Colonic mucosa (tissue), 4 donors: ENCODE measurements at regions not wholly inside any gene's neighbourhood (a gene's known extent, or its start where the extent isn't known, plus 50 kb on each side); places are given as distances from the start of the nearest gene placed in this dataset.

Experiments
- DNase-seq: peaks from one replicate; pipeline ENCODE4 v3.0.0-alpha.2; 2020
- H3K27ac ChIP-seq: fragments of 200-600 bp; one replicate; pipeline ENCODE4 v1.8.0; 2021
- H3K27me3 ChIP-seq: fragments of 200-600 bp; one replicate; pipeline ENCODE4 v1.8.0; 2021
- H3K36me3 ChIP-seq: fragments of 200-600 bp; one replicate; pipeline ENCODE4 v1.8.0; 2021
- H3K4me1 ChIP-seq: fragments of 200-600 bp; one replicate; pipeline ENCODE4 v1.8.0; 2021; ENCODE audit warnings: mild to moderate bottlenecking
- H3K4me3 ChIP-seq: fragments of 200-600 bp; one replicate; pipeline ENCODE4 v1.8.0; 2021
- H3K9ac ChIP-seq, 2 donors: one replicate each; pipeline ENCODE4 v1.7.0; 2013; ENCODE audit warnings: control low read depth in 2 of 2, low read depth in 2 of 2, low read length in 2 of 2
- H3K9me3 ChIP-seq: fragments of 200-600 bp; one replicate; pipeline ENCODE4 v1.8.0; 2021
- CTCF ChIP-seq: fragments of 200-600 bp; IDR thresholded peaks from one replicate; pipeline ENCODE4 v1.8.0; 2022; ENCODE audit warnings: antibody characterized with exemption, mild to moderate bottlenecking
- intact Hi-C: fragments of 100-400 bp; cut with DNase I; formaldehyde crosslinking; loops from one replicate; pipeline ENCODE4 v1.14.1; 2022
- donor health status: healthy.
- donor health status: DM: no; HTN: no; CAD: no.
- donor health status: DM: no; HTN: no; CAD: no.

- no peak for DNase-seq
- Histone ChIP-seq H3K4me3 (no peak overlapping the region), H3K27ac (no peak overlapping the region), H3K27me3 (no peaks in the 10 kb centered on the region), H3K9ac (no peak overlapping the region), H3K9me3 (no peaks in the 10 kb centered on the region), H3K36me3 (no peaks in the 10 kb centered on the region), H3K4me1 (no peaks in the 10 kb centered on the region)
- TF ChIP-seq CTCF, result no peak
- intact Hi-C loops, result no loop called here
Observed at GRCh38 chr3:38940394-38940793, 111.3 kb downstream of the SCN11A start.

DNA sequence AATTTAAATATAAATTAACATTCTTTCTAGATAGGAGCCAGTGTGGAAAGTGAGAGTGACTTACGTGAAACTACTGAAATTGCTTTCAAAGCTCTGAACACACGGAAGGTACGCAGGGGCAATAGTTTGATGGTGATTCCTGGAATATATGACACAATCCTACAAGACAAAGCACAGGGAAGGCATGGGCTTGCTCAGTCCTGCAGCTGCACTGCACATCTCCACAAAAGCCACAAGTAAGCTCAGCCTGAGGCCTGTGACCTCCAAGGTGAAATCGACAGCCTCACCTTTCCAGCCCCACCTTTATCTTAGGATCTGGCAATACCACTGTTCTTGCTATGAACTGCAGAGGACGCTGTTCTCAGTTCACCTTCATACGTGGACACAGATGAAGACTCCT lies 109.3 kb upstream of the SCN10A start:
- no peaks in the 10 kb centered on the region for H3K4me1 ChIP-seq
- no peak overlapping the region for H3K4me3 ChIP-seq
- intact Hi-C loops, result no loop called here
- no peak for TF ChIP-seq CTCF
- H3K9me3 ChIP-seq, result no peaks in the 10 kb centered on the region
- no peak overlapping the region for H3K9ac ChIP-seq
- H3K36me3 ChIP-seq, result no peaks in the 10 kb centered on the region
- no peak overlapping the region for H3K27ac ChIP-seq
- H3K27me3 ChIP-seq, result no peaks in the 10 kb centered on the region
- no peak for DNase-seq

GRCh38 chr3:38916706-38917105 lies 100.7 kb upstream of the SCN10A start:
- H3K27ac ChIP-seq, result no peak overlapping the region
- no peaks in the 10 kb centered on the region for H3K4me1 ChIP-seq
- H3K9me3 ChIP-seq, result no peaks in the 10 kb centered on the region
- no peak overlapping the region for H3K4me3 ChIP-seq
- H3K36me3 ChIP-seq, result no peaks in the 10 kb centered on the region
- H3K27me3 ChIP-seq, result no peaks in the 10 kb centered on the region
- no peak for TF ChIP-seq CTCF
- H3K9ac ChIP-seq, result no peak overlapping the region
- no peak for DNase-seq
- intact Hi-C loops, result no loop called here

- Histone ChIP-seq H3K27ac (no peak overlapping the region), H3K9ac (no peak overlapping the region), H3K27me3 (no peaks in the 10 kb centered on the region), H3K36me3 (no peaks in the 10 kb centered on the region), H3K9me3 (no peaks in the 10 kb centered on the region), H3K4me1 (no peaks in the 10 kb centered on the region), H3K4me3 (no peak overlapping the region)
- no peak for TF ChIP-seq CTCF
- no peak for DNase-seq
- intact Hi-C loops, result no loop called here
Observed at GRCh38 chr3:38907426-38907825, 91.4 kb upstream of the SCN10A start.

DNA sequence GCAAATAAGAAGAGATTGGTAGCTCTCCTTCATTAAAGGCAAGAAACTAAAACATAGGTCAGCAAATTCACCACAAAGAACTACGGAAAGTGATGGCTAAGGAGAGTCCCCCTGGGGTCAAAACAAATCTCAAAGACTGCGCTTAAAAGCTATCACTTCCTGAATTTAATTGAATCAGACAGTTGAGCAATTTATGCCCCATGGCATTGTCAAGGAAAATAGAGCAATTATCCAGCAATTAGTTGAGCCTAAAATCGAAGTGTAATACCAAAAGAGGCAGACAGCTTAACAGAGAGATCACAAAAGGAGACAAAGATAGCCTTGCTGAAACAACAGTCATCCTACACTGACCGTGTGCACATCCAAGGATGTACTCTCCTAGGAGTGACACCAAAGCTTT lies 74.4 kb upstream of the SCN10A start:
- no peak for TF ChIP-seq CTCF
- H3K27me3 ChIP-seq, result no peaks in the 10 kb centered on the region
- DNase-seq, result no peak

GRCh38 chr3:38878646-38879045 lies 62.6 kb upstream of the SCN10A start:
- Histone ChIP-seq H3K9ac (no peak overlapping the region), H3K4me3 (no peak overlapping the region), H3K27me3 (no peaks in the 10 kb centered on the region), H3K27ac (no peak overlapping the region), H3K9me3 (no peaks in the 10 kb centered on the region), H3K4me1 (no peaks in the 10 kb centered on the region), H3K36me3 (no peaks in the 10 kb centered on the region)
- intact Hi-C loops, result no loop called here
- TF ChIP-seq CTCF, result no peak
- no peak for DNase-seq

More for the DNA sequence above, 74.4 kb upstream of the SCN10A start:
- Histone ChIP-seq H3K9ac (no peak overlapping the region), H3K4me1 (no peaks in the 10 kb centered on the region), H3K4me3 (no peak overlapping the region), H3K36me3 (no peaks in the 10 kb centered on the region), H3K9me3 (no peaks in the 10 kb centered on the region), H3K27ac (no peak overlapping the region)
- intact Hi-C loops, result no loop called here
